Pancreas (tissue), 10 donors: ENCODE measurements at regions not wholly inside any gene's neighbourhood (a gene's known extent, or its start where the extent isn't known, plus 50 kb on each side); places are given as distances from the start of the nearest gene placed in this dataset.

ENCODE experiments used
- ATAC-seq, 4 donors: fragments of 200-7000 bp; cut with Tn5 transposase; one replicate each; pipeline versions ENCODE4 v1.8.0 to v1.9.1; 2020; ENCODE audit warnings: mild to moderate bottlenecking in 4 of 4, moderate library complexity in 4 of 4
- DNase-seq, 6 donors: peaks; one replicate each; pipeline ENCODE4 v3.0.0-alpha.2; 2020
- FAIRE-seq: peaks from 2 replicates; lab custom pipeline; 2012; peaks lifted over from hg19 to GRCh38; lab: Jason Lieb, UNC
- H3K27ac ChIP-seq, 4 donors: fragments of 200-600 bp; sonication (generic); 1 replicate in 3 of 4; 2 replicates in 1 of 4; pipeline versions ENCODE4 v1.5.0 to v1.8.0; 2020
- H3K27me3 ChIP-seq, 4 donors: fragments of 200-600 bp; one replicate each; pipeline ENCODE4 v1.8.0; 2021
- H3K36me3 ChIP-seq, 3 donors: fragments of 200-600 bp; sonication (generic) in 1 of 3; one replicate each; pipeline versions ENCODE4 v1.5.0 to v1.8.0; 2020 to 2021
- H3K4me1 ChIP-seq, 3 donors: fragments of 200-600 bp; one replicate each; pipeline ENCODE4 v1.8.0; 2021
- H3K4me3 ChIP-seq, 4 donors: fragments of 200-600 bp; sonication (generic) in 2 of 4; one replicate each; pipeline versions ENCODE4 v1.5.0 to v1.8.0; 2020 to 2021
- H3K9me3 ChIP-seq, 4 donors: fragments of 200-600 bp; one replicate each; pipeline ENCODE4 v1.8.0; 2021
- CTCF ChIP-seq, 4 donors: fragments of 200-600 bp; sonication (generic) in 3 of 4; IDR thresholded peaks; one replicate each; pipeline versions ENCODE4 v1.5.0 to v1.8.0; 2021; ENCODE audit warnings: antibody characterized with exemption in 4 of 4
- WGBS, 2 donors: extraction: QIAGEN DNeasy Blood & Tissue Kit; methylation state at CpG; one replicate each; pipeline ENCODE4 v1.1.7; 2013; 5-methylcytosine and 5-hydroxymethylcytosine counted together
- intact Hi-C, 3 donors: fragments of 100-400 bp; cut with DNase I; formaldehyde crosslinking; loops; one replicate each; pipeline versions ENCODE4 v1.11.1 to v1.14.2; 2022
- donor health status: healthy with polysubstance abuse.
- donor health status: DM: no; HTN: no; CAD: no; lungs with moderate emphysema.
- donor health status: DM: no; HTN: no; CAD: no.
- donor health status: control.
- donor health status: control.
- donor health status: Bipolar disorder and iron deficiency.
- donor health status: DM: yes; HTN: yes; CAD: no.
- donor health status: DM: no; HTN: no; CAD: no.
- donor health status: DM: no; HTN: no; CAD: no.
- donor health status: DM: yes; HTN: yes; CAD: no.

- Histone ChIP-seq H3K27ac (no peak overlapping the region), H3K9me3 (no peaks in the 10 kb centered on the region), H3K36me3 (no peaks in the 10 kb centered on the region), H3K27me3 (no peaks in the 10 kb centered on the region), H3K4me3 (no peak overlapping the region), H3K4me1 (no peaks in the 10 kb centered on the region)
- DNase-seq (no peak), FAIRE-seq (no peak), ATAC-seq (no peak)
- TF ChIP-seq CTCF (IDR thresholded peaks at IDR 0.05): no peak
- WGBS, 2 donors: 50 to 51% methylated on average over 5 of the region's 5 CpGs
- intact Hi-C loops: no loop called here
Observed at GRCh38 chr2:187876554-187876953, 322.3 kb upstream of the TFPI start.

GRCh38 chr2:187877391-187877790 is 323.2 kb upstream of the TFPI start:
- no peak for ATAC-seq
- intact Hi-C loops: no loop called here

GRCh38 chr2:187878112-187878511 is 323.9 kb upstream of the TFPI start:
- ATAC-seq: no peak
- Histone ChIP-seq H3K36me3 (no peaks in the 10 kb centered on the region), H3K4me3 (no peak overlapping the region), H3K4me1 (no peaks in the 10 kb centered on the region), H3K27ac (no peak overlapping the region), H3K27me3 (no peaks in the 10 kb centered on the region), H3K9me3 (no peaks in the 10 kb centered on the region)
- no peak for FAIRE-seq
- WGBS, 2 donors: 91 to 96% methylated on average over 1 of the region's 1 CpG
- intact Hi-C loops: no loop called here
- TF ChIP-seq CTCF (IDR thresholded peaks at IDR 0.05): no peak
- DNase-seq: no peak

More at GRCh38 chr2:187877391-187877790, 323.2 kb upstream of the TFPI start:
- no peaks in the 10 kb centered on the region for H3K9me3 ChIP-seq
- no peak overlapping the region for H3K27ac ChIP-seq
- DNase-seq (no peak), FAIRE-seq (peak; percentile 5)
- no peak for TF ChIP-seq CTCF (IDR thresholded peaks at IDR 0.05)
- H3K4me1 ChIP-seq: no peaks in the 10 kb centered on the region
- H3K27me3 ChIP-seq: no peaks in the 10 kb centered on the region
- H3K36me3 ChIP-seq: no peaks in the 10 kb centered on the region
- H3K4me3 ChIP-seq: no peak overlapping the region

GRCh38 chr2:187879491-187879890 is 325.3 kb upstream of the TFPI start:
- no peak for TF ChIP-seq CTCF (IDR thresholded peaks at IDR 0.05)
- H3K4me3 ChIP-seq: no peak overlapping the region
- no peak for FAIRE-seq
- no peaks in the 10 kb centered on the region for H3K36me3 ChIP-seq
- no peaks in the 10 kb centered on the region for H3K27me3 ChIP-seq
- no peaks in the 10 kb centered on the region for H3K9me3 ChIP-seq
- intact Hi-C loops: no loop called here
- 83 to 88% methylated on average over 7 of the region's 7 CpGs for WGBS, 2 donors
- DNase-seq: no peak
- H3K27ac ChIP-seq: no peak overlapping the region
- no peaks in the 10 kb centered on the region for H3K4me1 ChIP-seq
- ATAC-seq: no peak

GRCh38 chr2:187884003-187884402 is 329.8 kb upstream of the TFPI start:
- intact Hi-C loops: no loop called here
- FAIRE-seq (no peak), ATAC-seq (no peak), DNase-seq (no peak)
- Histone ChIP-seq H3K27ac (no peak overlapping the region), H3K27me3 (no peaks in the 10 kb centered on the region), H3K36me3 (no peaks in the 10 kb centered on the region), H3K4me1 (no peaks in the 10 kb centered on the region), H3K9me3 (no peaks in the 10 kb centered on the region), H3K4me3 (no peak overlapping the region)
- 81 to 97% methylated on average over 1 of the region's 1 CpG for WGBS, 2 donors
- TF ChIP-seq CTCF (IDR thresholded peaks at IDR 0.05): no peak
